HG03520 (cell line): ENCODE measurements at regions not wholly inside any gene's neighbourhood (a gene's known extent, or its start where the extent isn't known, plus 50 kb on each side); places are given as distances from the start of the nearest gene placed in this dataset.

ENCODE experiments used
- ATAC-seq: cut with Tn5 transposase; IDR thresholded peaks from one replicate; pipeline ENCODE4 v1.9.1; 2021; ENCODE audit warnings: mild to moderate bottlenecking, moderate library complexity; ENCODE audit not compliant: unreplicated experiment

- no peak for ATAC-seq
Observed at GRCh38 chr2:236688157-236688556, 118.5 kb downstream of the ACKR3 start.

GRCh38 chr2:236688563-236689392 lies 119.2 kb downstream of the ACKR3 start:
- ATAC-seq, result no peak

GRCh38 chr2:236689393-236689700 lies 119.7 kb downstream of the ACKR3 start:
- no peak for ATAC-seq

- no peak for ATAC-seq
Observed at GRCh38 chr2:236689981-236690380, 120.4 kb downstream of the ACKR3 start.

- ATAC-seq, result no peak
Observed at GRCh38 chr2:236690726-236691125, 121.1 kb downstream of the ACKR3 start.

GRCh38 chr2:236691799-236692167 lies 122.2 kb downstream of the ACKR3 start:
- ATAC-seq, result no peak

- ATAC-seq, result no peak
Observed at GRCh38 chr2:236692937-236693336, 123.3 kb downstream of the ACKR3 start.

GRCh38 chr2:236693531-236693930 lies 123.9 kb downstream of the ACKR3 start:
- no peak for ATAC-seq

GRCh38 chr2:236694146-236694888 lies 124.7 kb downstream of the ACKR3 start:
- no peak for ATAC-seq

- no peak for ATAC-seq
Observed at GRCh38 chr2:236696834-236697233, 127.2 kb downstream of the ACKR3 start.

GRCh38 chr2:236698016-236698627 lies 128.5 kb downstream of the ACKR3 start:
- ATAC-seq, result no peak

GRCh38 chr2:236700703-236701102 lies 131.1 kb downstream of the ACKR3 start:
- ATAC-seq, result no peak

- no peak for ATAC-seq
Observed at GRCh38 chr2:236702657-236703372, 133.2 kb downstream of the ACKR3 start.

- ATAC-seq, result no peak
Observed at GRCh38 chr2:236703373-236703709, 133.7 kb downstream of the ACKR3 start.

GRCh38 chr2:236703906-236704305 lies 134.3 kb downstream of the ACKR3 start:
- no peak for ATAC-seq

- no peak for ATAC-seq
Observed at GRCh38 chr2:236704887-236705286, 135.3 kb downstream of the ACKR3 start.

- no peak for ATAC-seq
Observed at GRCh38 chr2:236705295-236706105, 135.9 kb downstream of the ACKR3 start.

GRCh38 chr2:236706288-236706687 lies 136.7 kb downstream of the ACKR3 start:
- no peak for ATAC-seq

GRCh38 chr2:236706803-236707202 lies 137.2 kb downstream of the ACKR3 start:
- ATAC-seq, result no peak

- no peak for ATAC-seq
Observed at GRCh38 chr2:236711440-236711839, 141.8 kb downstream of the ACKR3 start.

GRCh38 chr2:236712304-236712703 lies 142.7 kb downstream of the ACKR3 start:
- ATAC-seq, result no peak
